LNCAP (cell line): ENCODE measurements at regions not wholly inside any gene's neighbourhood (a gene's known extent, or its start where the extent isn't known, plus 50 kb on each side); places are given as distances from the start of the nearest gene placed in this dataset.

Experiments used
- TF ChIP-seq, protein P1 (sequence below): fragments of 450-650 bp; IDR thresholded peaks from 2 replicates; pipeline ENCODE4 v1.5.1; 2017; ENCODE audit warnings: mild to moderate bottlenecking

DNA sequence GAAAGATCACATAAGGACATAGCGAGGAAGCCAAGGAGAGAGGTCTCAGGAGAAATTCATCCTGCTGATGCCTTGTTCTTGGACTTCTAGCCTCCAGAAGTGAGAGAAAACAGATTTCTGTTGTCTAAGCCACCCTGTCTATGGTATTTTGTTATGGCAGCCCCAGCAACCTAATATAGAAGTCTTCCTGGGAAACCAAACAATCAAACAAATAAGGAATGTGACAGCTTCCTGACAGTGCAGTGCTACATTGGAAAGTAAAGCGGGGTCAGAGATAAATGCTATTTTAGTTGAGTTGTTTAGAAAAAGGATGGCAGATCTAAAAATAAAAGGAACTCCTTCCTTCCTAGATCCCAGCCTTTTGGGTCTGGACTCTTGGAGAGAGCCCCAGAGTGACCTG is 443.2 kb upstream of the GYPC start:
- TF ChIP-seq, protein P1, sequence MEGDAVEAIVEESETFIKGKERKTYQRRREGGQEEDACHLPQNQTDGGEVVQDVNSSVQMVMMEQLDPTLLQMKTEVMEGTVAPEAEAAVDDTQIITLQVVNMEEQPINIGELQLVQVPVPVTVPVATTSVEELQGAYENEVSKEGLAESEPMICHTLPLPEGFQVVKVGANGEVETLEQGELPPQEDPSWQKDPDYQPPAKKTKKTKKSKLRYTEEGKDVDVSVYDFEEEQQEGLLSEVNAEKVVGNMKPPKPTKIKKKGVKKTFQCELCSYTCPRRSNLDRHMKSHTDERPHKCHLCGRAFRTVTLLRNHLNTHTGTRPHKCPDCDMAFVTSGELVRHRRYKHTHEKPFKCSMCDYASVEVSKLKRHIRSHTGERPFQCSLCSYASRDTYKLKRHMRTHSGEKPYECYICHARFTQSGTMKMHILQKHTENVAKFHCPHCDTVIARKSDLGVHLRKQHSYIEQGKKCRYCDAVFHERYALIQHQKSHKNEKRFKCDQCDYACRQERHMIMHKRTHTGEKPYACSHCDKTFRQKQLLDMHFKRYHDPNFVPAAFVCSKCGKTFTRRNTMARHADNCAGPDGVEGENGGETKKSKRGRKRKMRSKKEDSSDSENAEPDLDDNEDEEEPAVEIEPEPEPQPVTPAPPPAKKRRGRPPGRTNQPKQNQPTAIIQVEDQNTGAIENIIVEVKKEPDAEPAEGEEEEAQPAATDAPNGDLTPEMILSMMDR, result no peak

DNA sequence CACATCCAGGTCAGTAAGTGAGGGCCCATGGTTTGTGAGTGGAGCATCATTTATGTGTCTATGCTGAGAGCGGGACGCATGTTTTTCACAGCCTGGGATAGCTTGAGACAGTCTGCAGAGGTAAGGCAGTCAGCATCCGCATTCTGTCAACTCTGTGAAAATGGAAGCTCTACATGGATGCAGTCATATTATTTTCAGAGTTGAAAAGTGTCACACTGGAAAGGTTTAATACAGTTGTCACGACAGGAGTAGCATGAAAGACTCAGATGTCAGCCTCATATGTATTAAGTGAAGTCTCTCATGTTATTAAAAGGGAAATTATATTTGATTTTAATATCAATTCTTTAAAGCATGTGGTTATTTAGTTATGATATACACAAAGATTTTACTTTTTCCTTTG is 436.9 kb upstream of the GYPC start:
- TF ChIP-seq, protein P1, result no peak

DNA sequence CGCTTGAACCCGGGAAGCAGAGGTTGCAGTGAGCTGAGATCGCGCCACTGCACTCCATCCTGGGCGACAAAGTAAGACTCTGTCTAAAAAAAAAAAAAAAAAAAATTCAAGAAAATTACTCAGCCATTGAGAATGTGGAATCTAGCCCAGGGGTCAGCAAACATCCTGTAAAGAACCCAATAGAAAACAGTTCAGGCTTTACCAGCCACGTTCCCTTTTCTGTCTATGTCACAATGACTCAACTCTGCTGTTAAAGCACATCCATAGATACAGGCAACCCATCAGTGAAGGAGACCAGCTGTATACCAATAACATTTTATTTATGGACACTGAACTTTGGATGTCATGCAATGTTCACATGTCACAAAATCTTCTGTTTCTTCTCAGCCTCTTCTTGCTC is 435.6 kb upstream of the GYPC start:
- TF ChIP-seq, protein P1, result no peak

DNA sequence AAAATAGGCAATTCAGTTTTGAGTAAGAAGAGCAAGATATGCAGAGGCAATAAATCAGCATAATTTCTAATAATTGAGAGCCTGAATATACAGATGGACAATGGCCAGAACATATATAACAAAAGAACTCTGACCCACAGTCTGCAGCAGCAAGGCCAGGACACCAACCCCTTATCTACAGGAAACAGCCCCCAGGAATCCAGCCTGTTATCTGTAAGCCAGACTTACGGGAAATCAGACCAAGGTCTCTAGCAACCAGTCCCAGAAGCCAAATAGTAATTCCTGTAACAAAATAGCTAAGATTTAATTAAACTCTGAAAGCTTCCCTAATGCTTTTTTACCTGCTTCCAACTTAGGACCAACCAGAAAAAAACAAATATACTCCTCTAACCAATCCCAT is 434.5 kb upstream of the GYPC start:
- TF ChIP-seq, protein P1, result no peak

DNA sequence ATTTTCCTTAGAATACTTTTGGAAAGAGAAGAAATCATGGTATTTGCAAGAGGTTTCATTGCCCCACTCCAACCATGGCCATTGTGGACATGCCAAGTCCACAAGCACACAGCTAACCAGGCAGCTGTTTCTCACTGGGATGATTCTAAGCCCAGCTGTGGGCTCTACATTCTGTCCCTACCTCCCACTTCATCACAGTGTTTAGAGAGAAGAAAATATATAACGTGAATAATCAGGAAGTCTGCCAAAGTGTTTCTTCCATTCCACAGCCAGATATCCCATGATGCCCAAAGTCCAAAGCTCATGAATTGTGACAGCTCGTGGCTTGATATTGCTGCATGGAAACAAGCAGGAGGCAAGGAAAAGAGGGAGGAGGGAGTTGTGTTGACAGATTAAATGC is 433.7 kb upstream of the GYPC start:
- TF ChIP-seq, protein P1, result no peak

DNA sequence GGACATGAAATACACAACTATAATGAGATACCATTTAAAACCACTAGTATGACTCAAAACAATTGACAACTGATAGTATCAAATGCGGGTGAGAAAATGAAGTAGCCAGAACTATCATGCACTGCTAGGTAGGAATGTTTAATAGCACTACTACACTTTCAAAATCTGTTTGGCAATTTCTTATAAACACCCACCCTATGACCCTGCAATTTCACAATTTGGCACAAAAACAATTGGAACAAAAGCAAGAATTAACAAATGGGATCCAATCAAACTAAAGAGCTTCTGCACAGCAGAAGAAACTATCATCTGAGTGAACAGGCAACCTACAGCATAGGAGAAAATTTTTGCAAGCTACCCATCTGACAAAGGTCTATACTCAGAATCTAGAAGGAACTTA is 431.2 kb upstream of the GYPC start:
- TF ChIP-seq, protein P1, result no peak

DNA sequence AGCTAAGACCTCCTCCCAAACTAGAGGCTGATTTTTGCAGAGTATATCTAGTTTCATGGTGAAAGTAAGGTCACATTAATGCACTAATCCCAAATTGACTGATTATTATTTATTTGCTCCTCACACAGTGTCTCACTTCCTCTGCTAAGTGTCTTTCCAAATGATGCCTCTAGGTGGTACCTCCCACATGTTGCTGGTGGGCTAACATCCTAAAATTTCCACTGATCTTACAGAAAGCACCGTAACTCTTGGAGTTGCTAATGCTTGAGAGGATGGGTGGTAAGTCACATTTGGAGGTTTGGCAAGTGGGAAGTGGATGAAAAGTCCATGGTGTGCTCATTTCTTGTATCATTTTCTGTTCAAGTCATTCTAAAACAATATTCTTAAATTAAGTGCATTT is 428.7 kb upstream of the GYPC start:
- TF ChIP-seq, protein P1, result no peak

DNA sequence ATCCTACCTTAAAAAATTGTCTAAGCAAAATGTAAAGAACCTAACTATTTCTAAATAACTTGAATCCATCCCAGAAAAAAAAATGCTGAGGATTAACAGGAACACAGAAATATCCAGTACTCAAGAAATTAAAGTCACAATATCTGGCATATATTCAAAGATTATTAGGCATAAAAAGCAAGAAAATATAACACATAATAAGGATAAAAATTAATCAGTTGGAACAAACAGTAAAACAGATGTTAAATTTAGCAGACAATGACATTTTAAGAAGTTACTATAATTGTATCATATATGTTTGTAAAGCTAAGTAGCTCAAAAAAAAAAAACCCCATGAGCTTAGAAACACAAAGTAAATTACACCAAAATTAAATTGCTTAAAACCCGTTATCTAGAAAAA is 427.4 kb upstream of the GYPC start:
- TF ChIP-seq, protein P1, result no peak
